ENCODE measurements at regions not wholly inside any gene's neighbourhood (a gene's known extent, or its start where the extent isn't known, plus 50 kb on each side); places are given as distances from the start of the nearest gene placed in this dataset.

DNA sequence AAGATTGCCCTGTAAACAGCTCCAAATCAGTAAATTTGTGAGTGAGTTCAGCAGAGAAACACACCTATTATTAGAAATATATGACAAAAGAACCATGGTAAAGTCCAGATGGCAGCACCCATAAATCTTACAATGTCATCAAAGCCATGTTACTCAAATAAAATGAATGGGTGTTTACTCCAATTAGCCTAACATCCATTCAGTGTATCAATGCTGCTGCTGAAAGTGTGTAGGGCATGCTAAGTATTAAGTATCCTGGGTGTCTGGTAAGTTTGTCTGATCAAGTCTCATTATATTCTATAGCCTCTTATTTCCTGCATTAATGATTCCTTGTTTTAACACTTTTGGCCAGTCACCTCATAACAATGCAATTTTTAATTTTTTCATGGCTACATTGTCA, 185.5 kb upstream of the STEAP4 start:
- no peak for DNase-seq

DNA sequence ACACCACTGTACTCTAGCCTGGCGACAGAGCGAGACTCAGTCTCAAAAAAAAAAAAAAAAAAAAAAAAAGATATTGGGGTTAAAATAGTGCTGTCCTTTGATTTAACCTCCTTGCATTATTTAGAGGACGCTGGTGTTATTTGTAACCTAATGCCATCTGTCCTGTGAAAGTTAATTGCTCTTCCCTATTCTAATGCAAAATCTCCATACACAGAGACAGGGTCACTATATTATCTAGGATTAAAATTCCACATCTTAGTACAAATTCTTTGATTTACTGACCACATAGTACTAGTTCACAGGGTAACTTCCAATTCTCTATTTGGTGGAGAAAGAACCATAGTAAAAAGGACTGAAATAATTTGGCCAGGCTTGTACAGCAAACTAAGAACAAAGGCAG, 184.2 kb upstream of the STEAP4 start:
- no peak for DNase-seq

DNA sequence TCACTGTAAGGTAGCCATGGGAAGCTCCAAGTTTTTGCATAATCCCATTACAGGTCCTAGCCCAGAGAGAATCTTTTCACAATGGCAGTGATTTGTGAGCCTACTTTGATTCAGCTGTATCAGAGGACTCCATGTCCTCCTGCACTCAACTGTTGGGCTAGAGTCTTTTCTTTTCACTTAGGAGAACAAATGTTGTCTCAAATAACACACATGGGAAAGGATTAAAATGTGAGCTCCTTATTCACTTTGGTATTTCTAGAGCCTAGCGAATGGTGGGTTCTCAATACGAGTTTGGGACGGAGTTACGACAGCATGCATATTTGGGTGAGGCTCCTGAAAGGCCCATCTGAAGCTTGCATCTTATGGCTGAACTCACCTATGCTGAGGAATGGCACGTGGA, 183.5 kb upstream of the STEAP4 start:
- DNase-seq, result no peak

DNA sequence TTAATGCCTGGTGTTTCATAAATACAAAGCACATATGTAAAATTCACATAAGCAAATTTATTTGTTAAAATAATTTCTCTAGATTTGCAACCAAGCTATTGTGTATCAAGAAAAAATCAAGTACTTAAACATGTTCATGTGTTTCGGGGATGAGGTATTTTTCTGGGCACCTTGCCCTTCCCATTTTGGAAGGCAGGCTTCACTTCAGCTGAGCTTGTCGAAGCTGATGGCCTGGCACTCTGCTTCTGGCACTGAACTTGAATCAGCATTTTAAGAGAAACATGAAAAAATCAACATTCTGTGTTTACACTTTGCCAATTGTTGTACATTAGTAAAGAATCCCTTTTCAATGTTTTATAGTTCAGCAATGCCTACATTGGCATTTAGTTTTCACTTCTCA, 179.1 kb upstream of the STEAP4 start:
- DNase-seq, result no peak

DNA sequence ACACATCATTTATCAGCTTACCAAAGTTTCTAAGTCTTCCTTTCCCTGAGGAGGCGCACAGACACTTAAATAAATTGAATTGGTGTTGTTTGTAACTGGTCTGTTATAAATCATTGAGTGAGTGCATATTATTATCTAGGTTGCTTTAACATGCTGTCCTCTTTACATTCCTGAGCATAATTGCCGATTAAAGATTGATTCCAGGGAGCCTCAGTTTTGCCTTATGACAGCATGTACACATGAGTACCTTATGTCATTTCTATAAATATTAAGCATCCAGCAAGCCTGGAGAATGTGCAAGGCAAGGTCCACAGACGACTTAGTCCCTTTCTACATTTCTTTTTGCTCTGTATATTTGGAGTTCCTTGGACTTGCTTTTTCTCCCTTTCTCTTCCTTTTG, 177.9 kb upstream of the STEAP4 start:
- no peak for DNase-seq

DNA sequence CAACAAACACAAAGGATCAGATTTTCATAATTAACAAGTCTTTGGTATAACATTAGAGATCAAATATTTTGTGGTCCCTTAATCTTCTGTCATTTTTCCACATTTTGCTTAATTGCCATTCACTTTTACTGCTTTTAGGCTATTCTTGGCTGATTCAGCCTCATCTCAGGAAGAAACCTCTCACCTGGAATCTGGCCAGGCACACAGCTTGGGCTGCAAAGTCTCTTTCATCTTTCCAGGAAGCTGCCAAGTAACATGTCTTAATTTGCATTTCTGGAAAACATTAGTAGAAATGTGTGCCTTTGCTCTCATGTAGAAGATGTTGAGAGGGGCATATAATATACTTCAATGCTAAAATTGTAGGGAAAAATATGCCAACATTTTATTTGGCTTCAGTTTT, 174.2 kb upstream of the STEAP4 start:
- DNase-seq, result no peak

DNA sequence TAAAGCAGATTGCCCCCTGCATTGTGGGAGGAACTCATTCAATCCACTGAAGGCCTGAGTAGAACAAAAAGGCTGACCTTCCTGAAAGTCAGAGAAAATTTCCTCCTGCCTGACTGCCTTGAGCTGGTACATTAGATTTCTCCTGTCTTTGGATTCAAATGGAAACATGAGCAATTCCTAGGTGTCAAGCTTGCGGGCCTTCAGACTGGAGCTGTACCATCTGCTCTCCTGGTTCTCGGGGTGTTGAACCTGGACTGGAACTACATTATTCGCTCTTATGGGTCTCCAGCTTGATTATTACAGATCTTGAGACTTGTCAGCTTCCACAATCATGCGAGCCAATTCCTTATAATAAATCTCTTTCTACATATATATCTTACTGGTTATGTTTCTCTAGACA, 173.6 kb upstream of the STEAP4 start:
- no peak for DNase-seq

DNA sequence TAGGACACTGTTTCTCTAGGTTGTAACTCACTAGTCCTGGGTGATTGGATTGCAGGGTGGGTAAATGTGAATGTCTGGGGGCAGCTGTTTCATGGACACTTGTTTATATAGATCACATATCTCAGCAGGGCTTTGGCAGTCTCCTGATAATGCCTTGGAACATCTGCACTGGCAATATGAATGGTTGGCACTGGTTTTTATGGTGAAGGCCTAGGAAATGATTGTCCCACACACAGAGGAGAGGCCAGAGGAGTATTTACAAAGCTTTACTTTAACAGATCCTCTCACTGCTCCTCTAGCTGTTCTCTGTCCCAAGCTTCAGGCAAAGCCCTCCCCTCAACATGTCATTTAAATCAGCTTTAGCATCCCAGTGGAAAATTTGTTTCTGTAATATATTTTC, 171.3 kb upstream of the STEAP4 start:
- DNase-seq, result no peak

DNA sequence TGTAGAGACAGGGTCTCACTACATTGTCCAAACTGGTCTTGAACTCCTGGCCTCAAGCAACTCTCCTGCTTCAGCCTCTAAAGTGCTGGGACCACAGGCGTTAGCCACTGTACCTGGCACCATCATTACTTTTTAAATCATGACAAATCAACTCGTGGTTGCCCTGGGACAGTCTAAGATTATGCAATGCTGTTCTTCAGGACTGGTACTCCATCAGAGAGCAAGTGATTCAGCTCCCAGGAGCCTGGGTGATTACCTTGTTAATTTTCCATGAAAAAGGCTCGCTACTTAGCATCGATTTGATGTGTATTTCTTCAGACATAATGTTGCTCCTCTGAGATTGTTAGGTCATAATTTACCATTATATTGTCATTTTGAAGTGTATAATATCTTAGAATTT, 158.9 kb upstream of the STEAP4 start:
- no peak for DNase-seq

DNA sequence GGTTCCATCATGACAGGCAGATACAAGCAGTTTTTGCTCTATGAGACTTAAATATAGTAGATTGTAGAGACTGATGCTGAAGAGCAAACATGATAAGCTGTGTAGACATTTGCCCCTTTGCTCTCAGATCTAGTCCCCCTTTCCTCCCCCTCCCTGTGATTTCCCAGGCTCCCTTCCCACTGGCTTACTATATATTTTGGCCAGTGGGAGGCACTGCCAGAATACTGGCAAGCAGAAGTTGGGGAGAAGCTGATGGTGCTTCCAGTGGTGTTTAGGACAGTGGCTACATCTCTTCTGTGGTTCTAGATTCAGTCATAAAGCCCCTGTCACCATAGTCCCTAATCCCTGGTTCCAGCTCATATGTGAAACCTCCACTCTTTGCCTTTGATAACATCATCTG, 156.1 kb upstream of the STEAP4 start:
- DNase-seq, result no peak

DNA sequence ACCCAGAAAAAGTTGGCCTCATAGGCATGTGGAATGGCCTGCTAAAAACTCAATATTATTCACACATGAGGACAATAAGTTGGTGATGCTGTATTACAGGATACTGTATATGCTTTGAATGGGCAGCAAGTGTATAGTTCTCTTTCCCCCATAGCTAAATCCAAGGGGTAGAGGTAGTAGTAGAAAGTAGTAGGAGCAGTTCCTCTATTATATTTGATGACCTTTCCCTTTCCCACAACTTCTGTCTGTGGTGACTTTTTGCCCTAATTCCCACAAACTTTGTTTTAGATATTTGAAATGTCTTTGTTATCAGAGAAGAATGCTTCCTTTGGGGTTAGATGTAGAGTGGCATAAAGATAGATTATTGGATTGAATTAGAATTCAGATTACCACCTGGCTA, 154.0 kb upstream of the STEAP4 start:
- DNase-seq, result no peak

DNA sequence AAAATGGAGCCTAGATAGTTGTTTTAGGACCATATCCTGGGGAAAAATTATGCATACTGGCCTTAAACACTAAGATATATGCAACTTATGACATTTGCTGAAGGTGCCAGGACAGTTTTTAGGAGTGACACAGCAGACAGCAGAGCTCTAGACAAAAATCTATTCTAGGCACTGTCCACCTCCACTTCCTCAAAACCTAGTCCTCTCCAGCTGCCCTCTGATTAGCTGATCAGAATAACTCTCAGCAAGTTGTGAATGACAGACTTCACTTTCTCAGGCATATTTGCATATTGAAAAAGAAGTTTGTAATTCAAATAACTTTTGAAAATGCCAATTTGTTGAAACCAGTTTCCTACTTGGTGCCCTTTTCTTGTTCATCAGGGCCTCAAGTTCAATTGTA, 152.3 kb upstream of the STEAP4 start:
- DNase-seq, result no peak

DNA sequence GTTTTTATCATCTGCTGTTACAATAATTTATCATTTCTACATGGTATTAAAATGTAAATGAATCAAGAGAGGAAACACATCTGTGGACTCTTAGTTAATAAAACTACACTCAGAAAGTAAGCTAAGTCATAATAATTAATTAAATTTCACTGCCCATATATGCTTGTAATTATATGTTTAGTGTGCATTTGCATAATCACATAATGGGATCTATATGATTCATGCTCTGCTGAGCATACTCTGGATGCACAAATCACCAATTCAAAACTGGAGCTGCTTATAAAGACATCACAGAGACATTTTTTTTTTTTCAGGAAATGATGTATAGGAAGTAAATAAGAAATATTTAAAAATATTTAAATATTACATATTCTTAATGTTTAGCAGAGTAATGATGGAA, 151.6 kb upstream of the STEAP4 start:
- DNase-seq, result no peak

DNA sequence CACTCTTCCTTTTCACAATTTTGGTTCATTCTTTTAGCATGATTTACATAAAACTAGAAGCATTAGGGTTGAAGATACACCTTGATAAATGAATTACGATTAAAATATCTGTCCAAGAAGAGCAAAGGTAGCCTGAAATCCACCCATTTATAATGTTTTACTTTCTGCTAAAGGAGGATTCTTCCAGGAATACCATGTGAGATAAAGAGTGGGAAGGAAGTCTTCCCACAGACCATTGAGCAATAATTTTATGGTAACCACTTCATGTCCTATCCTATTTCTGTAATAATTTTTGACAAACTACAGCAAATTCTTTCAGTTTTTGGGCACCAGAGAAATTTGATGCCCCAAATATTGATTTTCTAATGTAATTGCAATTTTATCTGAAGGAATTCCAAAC, 150.6 kb upstream of the STEAP4 start:
- DNase-seq, result no peak

DNA sequence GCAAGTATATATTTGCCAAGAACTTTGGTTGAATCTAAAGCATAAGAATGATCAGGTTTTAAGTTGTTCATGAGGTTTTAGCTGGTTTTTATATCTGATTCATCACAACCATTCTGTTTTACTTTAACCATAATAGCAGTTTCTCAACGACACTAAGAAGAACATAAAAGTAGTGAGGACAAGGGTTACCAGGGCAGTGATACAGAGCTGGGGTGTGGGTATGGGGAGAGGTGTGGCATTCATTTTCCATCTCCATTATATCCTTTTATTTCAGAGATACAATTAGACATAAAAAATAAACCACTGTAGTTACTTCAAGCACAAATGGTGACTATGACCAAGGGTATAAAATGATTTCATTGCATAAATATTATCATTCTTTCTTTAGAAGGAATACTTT, 149.8 kb upstream of the STEAP4 start:
- no peak for DNase-seq

DNA sequence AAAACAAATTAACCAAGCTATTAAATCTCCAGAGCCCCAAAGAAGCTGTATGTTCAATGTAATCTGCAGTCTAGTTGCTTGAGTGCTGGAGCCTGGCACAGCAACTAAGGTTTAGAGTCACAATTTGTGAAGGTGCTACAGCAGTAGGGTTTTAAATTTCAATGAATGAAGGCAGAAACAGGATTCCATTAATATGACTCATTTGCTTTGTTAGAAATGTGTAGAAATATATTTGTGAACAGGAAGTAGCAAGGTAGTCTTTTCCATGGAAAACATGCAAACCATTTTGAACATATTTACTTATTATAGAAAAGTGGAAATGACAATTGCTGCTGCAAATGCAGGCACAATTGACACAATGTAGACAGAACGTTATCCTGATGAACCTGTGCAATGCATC, 149.0 kb upstream of the STEAP4 start:
- no peak for DNase-seq

DNA sequence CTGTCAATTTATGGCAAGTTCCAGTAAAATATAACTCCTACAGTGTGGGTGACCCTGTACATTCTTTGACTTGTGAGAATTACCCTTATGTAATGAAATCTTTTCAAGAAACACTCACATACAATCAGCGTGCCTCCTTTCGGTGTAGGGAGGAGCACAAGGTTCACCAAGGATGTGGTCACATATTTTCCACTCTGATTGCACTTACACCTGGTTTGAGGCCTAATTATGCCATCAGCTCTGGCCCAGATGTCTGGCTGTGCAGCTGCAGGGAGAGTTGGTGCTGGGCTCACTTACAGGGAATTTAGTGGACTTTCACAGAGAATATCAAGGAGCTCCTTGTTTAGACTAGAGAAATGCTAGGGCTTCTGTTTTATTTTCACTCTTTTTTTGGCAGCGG, 146.0 kb upstream of the STEAP4 start:
- DNase-seq, result no peak

DNA sequence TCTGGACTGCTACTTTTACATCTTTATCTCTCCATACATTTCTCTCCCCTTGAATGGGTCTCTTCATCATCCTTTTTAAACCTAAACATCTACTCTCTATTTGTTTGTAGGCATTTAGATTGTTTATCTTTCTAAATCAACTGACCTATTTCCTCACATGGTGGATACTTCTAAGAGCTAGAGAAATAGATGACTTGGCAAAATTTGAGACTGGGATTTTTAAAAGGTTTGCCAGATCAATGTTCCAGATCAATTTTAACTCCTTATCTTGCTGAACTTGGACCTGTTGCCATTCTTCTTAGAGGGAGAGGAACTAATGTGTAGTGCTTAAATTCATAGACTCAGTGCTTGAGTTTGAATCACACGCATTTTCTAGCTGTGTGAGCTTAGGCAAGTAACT, 144.2 kb upstream of the STEAP4 start:
- no peak for DNase-seq

DNA sequence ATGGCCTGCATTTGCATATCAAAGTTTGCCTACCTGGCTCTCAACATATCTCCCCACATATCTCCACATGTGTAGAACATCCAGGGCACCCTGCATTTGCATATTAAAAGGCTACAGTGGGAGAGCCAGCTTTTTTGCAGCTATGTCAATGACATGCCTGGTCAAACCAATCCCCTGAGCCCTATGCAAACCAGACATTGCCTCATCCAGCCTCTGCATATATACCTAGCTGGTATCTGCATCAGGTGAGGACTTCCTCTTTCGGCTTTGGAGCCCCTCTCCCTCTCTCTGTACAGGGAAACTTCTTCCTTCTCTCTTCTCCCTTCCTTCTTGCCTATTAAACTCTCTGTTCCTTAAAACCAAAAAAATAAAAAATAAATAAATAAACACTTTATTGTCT, 142.7 kb upstream of the STEAP4 start:
- DNase-seq, result peak; percentile 18

DNA sequence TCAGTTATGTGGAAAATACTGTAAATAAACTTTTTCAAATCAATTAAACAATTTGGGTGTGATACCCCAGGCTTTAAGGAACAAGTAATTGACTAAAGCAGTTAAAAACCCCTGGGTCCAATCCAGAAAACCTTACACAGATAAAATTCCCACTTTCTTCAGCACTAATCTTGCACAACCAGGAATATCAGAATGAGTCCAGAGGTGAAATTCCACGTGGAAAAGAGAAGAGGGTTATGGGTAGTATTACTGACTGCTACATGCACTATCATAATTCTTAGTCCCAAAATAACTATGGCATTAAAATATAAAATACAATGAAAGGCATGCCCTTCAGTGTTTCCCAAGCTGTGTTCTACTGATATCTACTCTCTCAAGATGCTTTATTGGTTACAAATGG, 135.7 kb upstream of the STEAP4 start:
- DNase-seq, result no peak

DNA sequence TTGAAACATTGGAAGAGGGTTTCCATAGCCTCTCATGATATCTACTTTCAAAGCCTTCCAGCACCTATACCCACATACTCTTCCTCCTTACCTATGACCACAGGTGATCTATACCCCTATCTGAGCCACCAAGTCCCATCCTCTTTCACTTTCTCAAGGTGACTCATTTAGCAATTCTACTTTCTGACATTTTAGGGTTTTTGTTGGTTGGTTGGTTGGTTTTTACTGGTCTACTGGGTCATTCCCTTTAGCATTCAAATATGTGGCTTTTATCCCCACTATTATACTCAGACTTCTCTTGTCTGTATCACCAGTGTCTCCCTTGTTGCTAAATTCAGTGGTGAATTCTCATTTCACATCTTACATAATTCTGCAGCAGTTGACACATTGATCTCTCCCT, 130.4 kb upstream of the STEAP4 start:
- DNase-seq, result no peak

DNA sequence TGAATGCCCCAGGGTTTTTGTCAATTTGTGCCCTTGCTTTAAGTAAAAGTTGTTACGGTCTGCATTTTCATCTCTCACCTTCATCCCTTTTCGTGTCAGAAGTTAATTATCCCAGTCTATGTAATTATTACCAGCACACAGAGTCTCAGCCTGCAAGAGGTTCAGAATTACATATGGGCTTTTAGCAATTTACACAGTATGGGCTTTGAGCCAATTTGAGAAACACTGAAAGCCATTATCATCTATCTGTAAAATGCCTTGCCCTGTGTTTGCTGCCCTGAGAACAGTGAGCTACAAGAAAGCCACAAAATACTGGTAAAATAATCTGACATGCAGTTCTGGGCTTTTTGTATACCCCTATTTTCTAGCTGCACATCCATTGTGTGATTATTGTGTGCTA, 125.6 kb upstream of the STEAP4 start:
- no peak for DNase-seq

DNA sequence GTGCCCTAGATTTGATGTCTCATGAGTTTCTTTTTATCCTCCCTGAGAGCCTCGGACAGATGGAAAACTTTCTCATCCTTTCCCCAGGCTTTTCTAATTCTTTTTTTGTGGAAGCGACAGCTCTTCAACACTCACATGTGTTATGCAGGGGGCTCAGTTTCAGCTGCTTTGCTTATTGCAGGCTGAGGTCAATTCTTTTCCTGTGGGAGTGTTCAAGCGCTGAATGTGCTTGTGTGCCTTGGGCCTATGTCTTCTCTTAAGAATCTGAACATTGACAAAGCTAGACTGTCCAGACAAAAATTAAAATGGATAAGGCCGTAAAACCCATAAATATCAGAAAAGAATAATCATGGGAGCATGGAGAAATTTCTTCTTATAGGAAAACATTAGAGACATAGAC, 125.2 kb upstream of the STEAP4 start:
- no peak for DNase-seq

DNA sequence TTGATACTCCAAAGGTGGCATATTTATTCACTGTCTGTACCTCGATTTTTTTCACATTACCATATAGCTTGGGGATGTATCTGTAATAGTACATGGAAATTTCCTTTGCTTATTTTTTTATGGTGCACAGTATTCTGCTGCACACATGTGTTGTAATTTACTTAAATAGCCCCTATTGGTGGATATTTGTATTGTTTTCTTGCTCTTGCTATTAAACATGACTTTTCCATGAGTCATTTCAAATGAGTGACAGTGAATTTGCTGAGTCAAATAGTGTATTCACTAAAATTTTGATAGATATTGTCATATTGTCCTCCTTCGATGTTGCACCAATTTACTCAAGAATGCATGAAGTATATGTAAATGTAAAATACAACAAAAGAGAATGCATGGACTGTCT, 122.7 kb upstream of the STEAP4 start:
- DNase-seq, result no peak

DNA sequence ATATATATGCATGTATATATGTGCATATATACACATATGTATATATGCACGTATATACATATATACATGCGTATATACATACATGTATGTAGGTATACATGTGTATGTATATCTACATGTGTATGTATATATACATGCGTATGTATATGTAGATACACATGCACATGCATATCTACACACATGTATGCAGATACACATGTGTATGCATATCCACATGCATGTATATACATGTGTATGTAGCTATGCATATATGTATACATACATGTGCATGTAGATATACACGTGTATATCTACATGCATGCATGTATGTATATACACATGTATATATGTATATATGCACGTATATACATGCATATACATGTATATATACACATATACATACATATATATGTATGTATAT, 95.8 kb upstream of the STEAP4 start:
- no peak for DNase-seq

DNA sequence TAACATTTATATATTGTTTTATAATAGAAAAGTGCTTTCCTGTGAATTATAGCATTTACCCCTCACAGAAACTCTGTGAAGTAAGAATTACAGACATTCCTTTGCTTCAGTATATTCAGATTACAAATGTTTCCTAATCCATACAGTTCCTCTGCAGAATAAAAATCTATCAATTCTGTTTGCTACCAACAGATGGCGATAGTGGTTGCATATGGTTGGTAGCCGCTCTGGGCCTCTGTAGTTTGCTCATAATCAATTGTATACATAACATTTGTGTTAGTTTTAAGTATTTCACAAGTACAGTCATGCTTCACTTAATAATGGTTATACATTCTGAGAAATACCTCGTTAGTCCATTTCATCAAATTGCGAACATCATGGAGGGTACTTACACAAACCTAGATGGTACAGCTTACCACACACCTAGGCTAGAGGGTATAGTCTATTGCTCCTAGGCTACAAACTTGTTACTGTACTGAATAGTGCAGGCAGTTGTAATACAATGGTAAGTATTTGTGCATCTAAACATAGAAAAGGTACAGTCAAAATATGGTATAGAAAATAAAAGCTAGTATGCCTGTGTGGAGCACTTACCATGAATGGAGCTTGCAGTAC, 94.4 kb upstream of the STEAP4 start:
- DNase-seq, result no peak

All from NCI-H1048 (cell line).